ENCODE measurements at regions not wholly inside any gene's neighbourhood (a gene's known extent, or its start where the extent isn't known, plus 50 kb on each side); places are given as distances from the start of the nearest gene placed in this dataset.
"Not testable (repeated sequence)": the region's sequence is repeated elsewhere in the genome, so short reads cannot be mapped to it uniquely, and the experiment has no call there.

GRCh38 chr12:33942172-33942571 lies 80.1 kb upstream of the ALG10 start:
- no peak overlapping the region for H3K4me3 Mint-ChIP-seq
- intact Hi-C loops (cut with micrococcal nuclease) = no loop called here
- CTCF ChIA-PET = no interaction called here
- H3K4me1 Mint-ChIP-seq (ENCODE audit: low read depth) = no peaks in the 10 kb centered on the region
- POLR2A ChIA-PET = no interaction called here
- H3K9me3 Mint-ChIP-seq = no peaks in the 10 kb centered on the region
- H3K36me3 Mint-ChIP-seq = no peaks in the 10 kb centered on the region
- DNase-seq = no peak
- no peak overlapping the region for H3K27ac Mint-ChIP-seq
- H3K27me3 Mint-ChIP-seq = no peaks in the 10 kb centered on the region

GRCh38 chr12:33944703-33945437 lies 77.4 kb upstream of the ALG10 start:
- ChIA-PET POLR2A (no interaction called here), CTCF (no interaction called here)
- intact Hi-C loops (cut with micrococcal nuclease) = no loop called here
- H3K4me1 Mint-ChIP-seq (ENCODE audit: low read depth) = no peaks in the 10 kb centered on the region
- H3K4me3 Mint-ChIP-seq = no peak overlapping the region
- no peak overlapping the region for H3K27ac Mint-ChIP-seq
- no peaks in the 10 kb centered on the region for H3K27me3 Mint-ChIP-seq
- H3K36me3 Mint-ChIP-seq = no peaks in the 10 kb centered on the region
- H3K9me3 Mint-ChIP-seq = peaks cover 14% of the 10 kb centered on the region
- no peak for DNase-seq

- Mint-ChIP-seq H3K4me1 (ENCODE audit: low read depth) (no peaks in the 10 kb centered on the region), H3K9me3 (peaks cover 19% of the 10 kb centered on the region), H3K27ac (no peak overlapping the region), H3K4me3 (no peak overlapping the region), H3K36me3 (no peaks in the 10 kb centered on the region), H3K27me3 (no peaks in the 10 kb centered on the region)
- intact Hi-C loops (cut with micrococcal nuclease) = no loop called here
- DNase-seq = no peak
- CTCF ChIA-PET = no interaction called here
- POLR2A ChIA-PET = no interaction called here
Measured at GRCh38 chr12:33945438-33945784, 76.9 kb upstream of the ALG10 start.

GRCh38 chr12:33966219-33966618 lies 56.1 kb upstream of the ALG10 start:
- H3K9me3 Mint-ChIP-seq; DNase-seq; CTCF ChIA-PET; H3K36me3 Mint-ChIP-seq; H3K4me1 Mint-ChIP-seq (ENCODE audit: low read depth); intact Hi-C loops (cut with micrococcal nuclease); H3K27me3 Mint-ChIP-seq; H3K4me3 Mint-ChIP-seq; POLR2A ChIA-PET; H3K27ac Mint-ChIP-seq: not testable (repeated sequence)

GRCh38 chr12:33967760-33968159 lies 54.5 kb upstream of the ALG10 start:
- H3K27me3 Mint-ChIP-seq = peaks cover 1% of the 10 kb centered on the region
- POLR2A ChIA-PET = no interaction called here
- CTCF ChIA-PET = no interaction called here
- H3K4me1 Mint-ChIP-seq (ENCODE audit: low read depth) = no peaks in the 10 kb centered on the region
- intact Hi-C loops (cut with micrococcal nuclease) = no loop called here
- H3K27ac Mint-ChIP-seq = no peak overlapping the region
- H3K4me3 Mint-ChIP-seq = no peak overlapping the region
- no peak for DNase-seq
- no peaks in the 10 kb centered on the region for H3K36me3 Mint-ChIP-seq
- no peaks in the 10 kb centered on the region for H3K9me3 Mint-ChIP-seq
